GM18951 (cell line): ENCODE measurements at regions not wholly inside any gene's neighbourhood (a gene's known extent, or its start where the extent isn't known, plus 50 kb on each side); places are given as distances from the start of the nearest gene placed in this dataset.

Experiments used
- POLR2A ChIP-seq: IDR thresholded peaks from 4 replicates; pipeline ENCODE4 v1.6.1; 2011; ENCODE audit warnings: mild to moderate bottlenecking; ENCODE audit not compliant: insufficient read length, insufficient read depth; ENCODE audit errors: extremely low read depth
- in situ Hi-C: fragments of 300-500 bp; cut with MboI; formaldehyde crosslinking; loops from one replicate; pipeline ENCODE4 v1.12.0; 2022; ENCODE audit warnings: low sequenced_read_pairs, mixed read lengths, inconsistent platforms; ENCODE audit not compliant: unreplicated experiment

DNA sequence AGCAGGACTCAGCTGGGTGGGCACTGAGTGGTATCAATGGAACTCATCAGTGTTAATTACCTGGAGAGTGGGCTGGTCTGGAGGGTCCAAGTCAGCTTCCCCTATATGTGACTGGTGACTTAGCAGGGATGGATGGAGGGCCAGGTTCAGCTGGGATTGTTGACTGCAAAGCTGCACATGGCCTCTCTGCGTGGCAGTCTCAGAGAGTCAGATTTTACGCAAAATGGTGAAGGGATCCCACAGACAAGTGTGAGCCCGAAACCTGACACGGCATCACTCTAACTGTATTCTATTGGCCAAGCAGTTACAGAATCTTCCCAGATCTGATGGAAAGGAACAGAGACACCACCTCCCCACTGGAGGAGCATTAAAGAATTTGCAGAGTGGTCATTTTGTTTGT is 716.0 kb upstream of the TBX3 start:
- in situ Hi-C loops: no loop called here
- no peak for TF ChIP-seq POLR2A

DNA sequence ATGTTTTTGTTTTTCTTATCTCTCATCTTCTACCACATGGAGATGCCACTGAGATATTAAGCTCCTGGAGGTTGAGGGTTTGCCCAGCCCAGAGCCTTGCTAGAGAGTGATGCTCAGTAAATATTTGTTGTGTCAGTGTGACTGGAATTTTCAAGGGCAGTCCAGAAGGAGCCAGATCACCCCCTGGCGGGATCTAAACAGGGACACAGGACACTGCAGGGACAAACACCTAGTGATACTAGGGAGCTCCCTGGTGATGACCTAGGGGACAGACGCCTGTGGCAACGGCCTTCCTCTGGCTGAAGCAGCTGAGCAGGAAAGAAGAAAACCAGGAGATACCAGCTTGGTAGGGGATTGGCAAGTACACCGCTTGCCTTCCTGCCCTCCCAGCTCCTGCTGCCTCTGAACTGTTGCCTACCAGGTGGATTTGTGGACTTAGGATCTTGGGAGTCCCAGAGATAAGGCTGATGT is 714.4 kb upstream of the TBX3 start:
- in situ Hi-C loops: no loop called here

DNA sequence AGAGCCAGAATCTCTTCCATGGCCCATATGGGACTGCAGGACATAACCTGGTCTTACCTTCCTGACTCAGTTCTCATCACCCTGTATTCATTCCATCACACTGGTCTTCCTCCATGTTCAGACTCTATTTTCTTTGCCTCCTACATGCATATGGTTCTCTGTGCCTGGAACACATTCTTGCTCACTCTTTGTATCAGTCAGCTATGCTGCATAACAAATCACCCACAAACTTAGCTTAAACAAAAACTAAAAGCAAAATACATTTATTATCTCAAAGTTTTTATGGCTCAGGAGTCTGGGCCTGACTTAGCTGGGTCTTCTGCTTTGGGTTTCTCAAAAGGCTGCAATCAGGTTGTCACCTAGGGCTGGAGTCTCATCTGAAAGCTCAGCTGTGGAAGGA is 712.6 kb upstream of the TBX3 start:
- in situ Hi-C loops: no loop called here
- no peak for TF ChIP-seq POLR2A

More for the DNA sequence above, 714.4 kb upstream of the TBX3 start:
- no peak for TF ChIP-seq POLR2A

DNA sequence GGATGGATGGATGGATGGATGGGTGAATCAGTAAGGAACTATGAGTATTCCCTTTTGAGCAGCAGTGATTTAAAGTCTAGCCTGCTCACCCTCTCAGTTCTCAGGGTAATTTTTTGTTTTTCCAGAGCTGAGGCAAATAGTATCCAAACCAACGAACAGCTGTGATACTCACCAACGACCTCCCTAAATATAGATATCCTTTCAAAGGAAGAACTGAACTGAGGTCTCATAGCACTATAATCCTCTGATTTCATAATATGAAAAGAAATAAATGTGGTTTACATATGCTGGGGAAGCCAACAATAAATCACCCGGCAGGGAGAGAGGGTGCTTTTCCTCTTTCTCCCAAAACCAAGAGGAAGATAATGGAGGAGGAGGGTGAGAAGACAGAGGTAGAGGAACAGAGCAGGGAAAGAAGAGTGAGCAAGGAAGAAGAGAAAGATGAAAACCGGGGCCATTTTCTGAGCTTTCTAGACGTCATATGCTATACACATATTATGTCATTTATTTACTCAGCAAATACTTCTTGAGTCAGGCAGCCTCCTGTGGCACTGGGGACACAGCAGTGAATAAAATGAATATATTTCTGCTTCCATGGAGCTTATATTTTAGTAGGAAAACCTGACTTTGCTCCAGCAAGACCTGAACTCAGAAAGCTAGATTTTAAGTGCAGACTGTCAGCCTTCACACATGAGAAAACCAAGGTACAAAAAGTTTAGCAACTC is 710.7 kb upstream of the TBX3 start:
- no peak for TF ChIP-seq POLR2A
- in situ Hi-C loops: no loop called here

DNA sequence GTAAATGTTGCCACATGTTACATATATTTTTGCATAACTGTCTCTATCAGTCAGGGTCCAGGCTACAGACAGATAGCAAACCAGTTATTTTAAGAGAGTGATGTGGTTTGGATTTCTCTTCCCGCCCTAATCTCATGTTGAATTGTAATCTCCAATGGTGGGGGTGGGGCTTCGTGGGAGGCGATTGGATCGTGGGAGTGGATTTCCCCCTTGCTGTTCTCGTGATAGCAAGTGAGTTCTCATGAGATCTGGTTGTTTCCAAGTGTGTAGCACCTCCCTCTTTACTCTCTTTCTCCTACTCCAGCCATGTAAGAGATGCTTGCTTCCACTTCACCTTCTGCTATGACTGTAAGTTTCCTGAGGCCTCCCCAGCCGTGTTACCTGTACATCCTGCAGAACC is 704.2 kb upstream of the TBX3 start:
- in situ Hi-C loops: no loop called here
- no peak for TF ChIP-seq POLR2A

DNA sequence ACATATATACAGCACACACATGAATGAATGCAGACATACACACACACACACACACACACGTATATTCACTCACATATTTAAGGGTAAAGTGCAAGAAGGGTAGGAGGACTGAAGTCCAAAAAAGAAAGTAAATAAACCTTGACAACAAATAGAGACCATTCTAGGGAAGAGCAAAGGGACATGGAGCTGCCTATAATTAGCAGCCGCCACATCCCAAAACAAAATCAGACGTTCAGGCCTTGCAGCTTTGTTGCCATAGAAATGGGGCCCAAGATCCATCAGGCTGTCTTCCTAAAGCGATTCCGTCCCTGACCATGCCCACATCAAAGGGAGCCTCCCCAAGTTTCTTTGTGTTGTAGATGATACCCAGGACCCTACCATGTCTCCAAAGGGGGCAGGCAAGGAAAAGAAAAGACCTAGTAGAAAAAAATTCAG is 703.5 kb upstream of the TBX3 start:
- TF ChIP-seq POLR2A: no peak

DNA sequence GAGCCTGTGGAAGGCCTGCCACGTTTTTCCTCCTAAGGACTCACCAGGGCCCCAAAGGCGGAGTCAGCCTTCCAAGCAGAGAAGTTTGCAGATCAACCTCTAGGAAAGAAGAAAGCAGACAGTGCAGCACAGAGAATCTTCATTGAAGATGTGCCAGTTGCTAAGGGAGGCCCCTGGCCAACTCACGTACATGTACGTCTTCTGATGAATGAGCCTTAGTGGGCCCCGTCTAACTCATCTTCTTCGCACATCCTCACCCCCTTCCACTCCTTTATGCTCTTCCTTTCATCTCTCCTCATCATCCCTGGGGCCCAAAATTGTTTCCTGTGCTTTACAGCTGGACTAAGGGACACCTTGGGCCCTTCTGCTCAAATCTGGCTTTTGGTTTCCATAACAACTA is 703.0 kb upstream of the TBX3 start:
- in situ Hi-C loops: no loop called here
- TF ChIP-seq POLR2A: no peak

More for the DNA sequence above, 703.5 kb upstream of the TBX3 start:
- in situ Hi-C loops: no loop called here

DNA sequence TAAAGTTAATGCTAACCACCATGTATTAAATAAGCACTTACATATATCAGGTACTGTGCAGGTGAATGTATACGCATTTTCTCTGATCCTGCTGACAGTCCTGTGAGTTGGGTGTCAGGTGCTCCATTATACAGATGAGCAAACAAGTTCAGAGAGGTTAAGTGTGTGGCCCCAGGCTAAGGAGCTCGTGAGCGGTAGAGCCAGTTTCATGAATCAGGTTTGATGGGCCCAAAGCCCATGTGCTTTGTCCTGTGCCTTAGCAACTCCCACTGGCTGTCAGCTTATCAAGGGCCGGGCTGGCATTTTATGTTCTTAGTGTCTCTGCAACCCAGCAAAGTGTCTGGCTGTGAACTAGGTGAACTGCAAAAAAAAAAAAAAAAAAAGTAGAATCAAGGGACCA is 701.2 kb upstream of the TBX3 start:
- in situ Hi-C loops: no loop called here
- no peak for TF ChIP-seq POLR2A

DNA sequence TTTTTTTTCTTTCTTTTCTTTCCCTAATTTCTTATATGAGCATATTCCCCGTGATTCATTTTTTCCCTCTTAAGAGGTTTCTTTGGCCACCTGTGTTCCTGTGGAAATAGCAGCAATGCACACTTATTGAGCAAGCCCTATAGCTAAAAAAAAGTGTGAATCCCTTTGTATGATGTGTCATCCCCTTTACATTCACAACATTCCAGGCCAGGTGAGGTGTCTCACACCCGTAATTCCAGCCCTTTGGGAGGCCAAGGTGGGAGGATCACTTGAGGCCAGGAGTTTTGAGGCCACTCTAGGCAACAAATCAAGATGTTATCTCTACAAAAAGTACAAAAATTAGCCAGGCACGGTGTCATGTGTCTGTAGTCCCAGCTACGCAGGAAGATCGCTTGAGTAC is 700.4 kb upstream of the TBX3 start:
- no peak for TF ChIP-seq POLR2A
- in situ Hi-C loops: no loop called here

DNA sequence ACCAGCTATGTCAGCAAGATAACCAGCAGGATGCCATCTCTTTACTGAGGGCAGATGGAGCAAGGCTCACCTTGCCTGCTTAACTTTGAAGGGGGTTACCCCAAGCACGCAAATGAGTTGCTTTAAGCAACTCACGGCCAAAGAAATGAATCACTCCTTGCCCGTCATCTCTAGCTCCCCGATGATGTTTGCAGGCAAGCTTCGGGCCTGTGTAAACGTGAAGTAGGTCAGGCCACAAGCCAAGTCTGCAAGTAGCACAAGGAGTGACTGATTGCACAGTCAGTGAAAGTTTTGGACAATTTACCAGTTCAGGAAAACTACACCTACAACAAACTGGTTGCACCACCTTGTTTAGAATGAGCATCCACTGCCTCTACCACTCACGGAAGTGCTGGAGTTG is 699.7 kb upstream of the TBX3 start:
- no peak for TF ChIP-seq POLR2A
- in situ Hi-C loops: no loop called here

DNA sequence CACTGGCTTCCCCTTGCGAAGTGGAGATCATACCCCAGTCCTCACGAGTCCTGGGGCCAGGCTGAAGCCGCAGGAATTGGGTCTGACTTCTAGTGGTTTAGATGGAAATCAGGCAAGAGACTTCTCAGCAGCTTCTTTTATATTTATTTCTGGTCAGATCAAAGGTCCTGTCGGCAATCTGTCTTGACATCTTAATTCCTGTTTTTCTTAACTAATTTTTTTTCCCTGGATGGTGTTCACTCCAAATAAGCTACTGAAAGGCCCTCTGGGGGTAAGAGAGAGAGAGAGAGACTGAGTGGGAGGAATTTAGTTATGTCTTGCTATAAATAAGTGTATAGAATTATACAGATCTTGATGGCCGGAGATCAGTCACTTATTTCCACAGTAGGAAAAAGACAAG is 698.7 kb upstream of the TBX3 start:
- no peak for TF ChIP-seq POLR2A
- in situ Hi-C loops: no loop called here

DNA sequence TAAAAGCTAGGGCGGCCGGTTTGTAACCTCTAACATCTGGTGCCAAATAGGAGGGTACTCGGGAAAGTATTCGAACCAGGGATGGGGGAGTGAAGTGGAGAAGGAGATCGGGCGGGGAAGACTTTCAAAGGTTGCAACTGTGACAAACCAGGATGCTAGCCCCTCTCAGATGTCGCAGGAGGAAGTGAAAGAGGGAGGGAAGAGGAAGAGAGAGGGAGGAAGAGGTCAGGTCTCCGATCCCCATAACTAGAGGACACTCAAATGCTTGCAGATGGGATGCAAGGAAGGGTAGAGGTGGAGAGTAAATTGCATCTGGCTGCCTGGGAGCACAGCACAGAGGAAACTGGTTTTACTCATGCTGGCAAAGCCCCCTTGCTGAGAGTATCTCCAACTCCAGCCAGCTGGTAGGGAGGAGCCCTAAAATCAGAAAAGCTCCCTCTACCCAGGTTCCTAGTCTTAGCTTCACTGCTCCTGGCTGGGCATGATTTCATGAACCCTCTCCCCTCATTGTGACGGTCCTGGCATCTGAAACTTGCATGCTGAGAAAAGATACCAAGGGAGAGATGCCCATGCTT is 696.7 kb upstream of the TBX3 start:
- in situ Hi-C loops: no loop called here
- no peak for TF ChIP-seq POLR2A

DNA sequence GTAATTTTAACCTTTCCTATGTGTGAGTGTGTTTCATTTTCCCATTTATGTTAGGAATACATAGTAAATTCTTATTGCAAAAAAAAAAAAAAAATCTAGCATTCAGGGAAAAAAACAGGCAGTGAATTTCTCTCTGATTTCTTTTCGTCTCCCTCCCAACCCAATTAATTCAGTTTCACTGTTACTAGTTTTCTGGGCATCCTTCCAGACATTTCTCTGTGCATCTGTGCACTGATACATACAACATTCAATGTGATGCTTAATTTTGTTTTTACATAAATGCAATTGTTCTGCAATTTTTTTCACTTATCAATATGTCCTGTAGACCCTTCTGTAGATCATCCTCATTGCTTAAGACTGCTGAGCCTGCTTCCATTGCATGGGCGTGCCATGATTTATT is 694.3 kb upstream of the TBX3 start:
- in situ Hi-C loops: no loop called here
- no peak for TF ChIP-seq POLR2A

DNA sequence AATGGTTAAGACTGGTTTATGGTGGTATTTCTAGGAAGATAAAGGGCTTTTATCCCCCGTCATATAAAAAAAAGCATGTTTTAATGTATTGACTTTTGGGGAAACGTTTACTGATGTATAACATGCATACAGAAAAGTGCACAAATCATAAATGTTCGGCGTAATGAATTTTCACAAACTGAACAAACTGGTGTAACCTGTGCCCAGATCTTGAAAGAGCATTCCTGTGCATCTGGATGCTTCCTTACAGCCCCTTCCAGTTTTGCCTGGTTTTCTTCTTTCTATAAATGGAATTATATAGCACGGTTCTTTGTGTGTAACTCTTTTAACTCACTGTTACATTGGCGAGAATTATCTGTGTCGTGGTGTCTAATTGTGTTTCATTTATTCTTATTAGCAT is 693.8 kb upstream of the TBX3 start:
- in situ Hi-C loops: no loop called here
- TF ChIP-seq POLR2A: no peak

DNA sequence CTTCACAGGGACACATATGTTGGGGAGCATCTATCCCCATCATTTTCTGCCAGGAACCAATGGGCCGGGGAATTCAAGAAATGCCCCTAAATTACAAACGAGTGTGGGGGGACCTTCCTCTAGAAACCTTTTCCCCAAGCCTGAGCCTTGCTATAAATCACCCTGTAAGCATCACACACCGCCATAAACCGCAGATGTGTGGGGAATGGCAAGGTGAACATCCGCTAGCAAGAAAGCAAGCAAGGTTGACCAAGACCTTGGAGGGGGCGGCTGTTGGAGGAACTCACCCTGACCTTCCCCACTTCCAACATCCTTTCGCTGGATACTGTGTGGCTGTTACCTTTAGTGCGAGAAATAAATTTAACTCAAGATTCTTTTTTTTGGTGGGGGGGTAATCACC is 693.3 kb upstream of the TBX3 start:
- in situ Hi-C loops: no loop called here
- no peak for TF ChIP-seq POLR2A
